Gastroesophageal sphincter (tissue), 4 donors: ENCODE measurements at regions not wholly inside any gene's neighbourhood (a gene's known extent, or its start where the extent isn't known, plus 50 kb on each side); places are given as distances from the start of the nearest gene placed in this dataset.

Experiments
- ATAC-seq: fragments of 150-250 bp; one replicate; pipeline ENCODE4 v1.9.1; 2016; ENCODE audit warnings: mild to moderate bottlenecking, moderate library complexity
- H3K27ac ChIP-seq, 4 donors: fragments of 200-600 bp; sonication (generic) in 3 of 4; 1 replicate in 3 of 4; 2 replicates in 1 of 4; pipeline ENCODE4 v1.5.1; 2016 to 2019
- H3K27me3 ChIP-seq: fragments of 200-600 bp; sonication (generic); one replicate; pipeline ENCODE4 v1.5.1; 2019
- H3K36me3 ChIP-seq, 2 donors: fragments of 200-600 bp; sonication (generic); one replicate each; pipeline ENCODE4 v1.5.1; 2019; ENCODE audit warnings: control low read depth in 1 of 2
- H3K4me1 ChIP-seq, 3 donors: fragments of 200-600 bp; sonication (generic); 1 replicate in 2 of 3; 2 replicates in 1 of 3; pipeline ENCODE4 v1.5.1; 2016 to 2019; ENCODE audit warnings: control low read depth in 2 of 3
- H3K4me3 ChIP-seq, 2 donors: fragments of 200-600 bp; sonication (generic); one replicate each; pipeline ENCODE4 v1.5.1; 2019; ENCODE audit warnings: mild to moderate bottlenecking in 1 of 2, moderate library complexity in 1 of 2
- H3K9me3 ChIP-seq, 3 donors: fragments of 200-600 bp; sonication (generic); one replicate each; pipeline ENCODE4 v1.5.1; 2017 to 2019; ENCODE audit warnings: control low read depth in 2 of 3
- EP300 ChIP-seq: sonication (generic); formaldehyde crosslinking; IDR thresholded peaks from one replicate; pipeline ENCODE4 v1.6.1; 2017; ENCODE audit warnings: antibody characterized with exemption, mild to moderate bottlenecking
- POLR2A ChIP-seq, 2 donors: fragments of 450-650 bp; IDR thresholded peaks; one replicate each; pipeline ENCODE4 v1.6.1; 2017; ENCODE audit warnings: antibody characterized with exemption in 2 of 2, mild to moderate bottlenecking in 2 of 2, moderate library complexity in 1 of 2
- POLR2AphosphoS5 ChIP-seq: sonication (generic); formaldehyde crosslinking; IDR thresholded peaks from one replicate; pipeline ENCODE4 v1.6.1; 2017; ENCODE audit warnings: antibody characterized with exemption
- WGBS, 2 donors: methylation state at CpG; one replicate each; pipeline ENCODE4 v1.1.5; 2018; ENCODE audit warnings: low coverage in 1 of 2; 5-methylcytosine and 5-hydroxymethylcytosine counted together
- TF ChIP-seq, protein P1 (sequence below), 4 experiments: fragments of 200-600 bp in 2 of 4; fragments of 450-650 bp in 2 of 4; sonication (generic) in 1 of 4; IDR thresholded peaks; one replicate each; pipeline ENCODE4 v1.5.1; 2017 to 2019; ENCODE audit warnings: antibody characterized with exemption in 4 of 4, mild to moderate bottlenecking in 2 of 4, moderate library complexity in 2 of 4

DNA sequence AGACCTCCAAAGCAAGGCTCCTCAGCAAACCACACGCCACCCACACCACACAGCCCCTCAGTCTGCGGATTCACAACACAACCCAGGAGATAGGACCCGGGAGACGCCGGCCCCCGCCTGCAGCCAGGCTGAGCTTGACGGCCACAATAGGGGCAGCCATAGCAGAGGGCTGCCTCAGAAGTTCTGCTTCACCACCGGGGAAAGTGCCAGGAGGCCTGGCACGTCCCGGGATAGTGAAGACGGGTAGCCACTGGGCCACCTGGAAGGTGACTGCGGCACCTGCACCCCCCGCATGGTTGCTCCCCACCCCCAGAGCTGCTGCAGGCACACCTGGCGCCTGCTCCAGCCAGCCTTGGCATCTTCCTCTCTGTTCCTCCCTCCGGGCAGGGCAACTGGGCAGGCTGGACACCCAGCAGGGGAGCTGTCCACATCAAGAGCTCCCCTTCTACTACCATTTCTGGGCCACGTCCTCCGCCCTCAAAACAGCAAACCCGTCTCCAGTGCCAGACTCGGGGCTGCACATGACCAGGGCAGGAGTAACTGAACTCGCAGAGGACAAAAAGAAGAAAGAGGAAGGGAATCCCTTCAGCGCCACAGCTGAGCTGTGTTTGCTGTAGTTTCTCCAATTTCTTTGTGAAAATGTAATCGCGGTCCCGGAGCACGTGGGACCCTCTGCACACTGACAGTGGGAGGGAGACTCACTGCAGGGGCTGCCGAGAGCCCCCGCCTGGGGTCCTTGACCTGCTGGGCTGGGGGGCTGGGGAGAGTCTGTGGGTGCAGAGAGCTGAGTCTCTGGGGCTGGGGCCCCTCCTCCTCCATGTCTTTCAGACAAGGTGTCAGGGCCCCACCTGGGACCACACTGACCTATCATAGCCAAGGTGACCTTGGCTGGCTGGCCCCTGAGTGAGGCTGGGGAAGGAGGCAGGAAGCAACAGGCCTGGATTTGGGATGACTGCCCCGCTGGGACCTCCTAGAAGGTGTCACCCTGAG lies 74.2 kb upstream of the C14orf180 start:
- WGBS, 2 donors: 70% methylated on average over 2 of the region's 28 CpGs; no CpG with 5 or more reads in 1 of the 2 donors
- peaks cover 53% of the 10 kb centered on the region for H3K27me3 ChIP-seq
- ATAC-seq: no peak

DNA sequence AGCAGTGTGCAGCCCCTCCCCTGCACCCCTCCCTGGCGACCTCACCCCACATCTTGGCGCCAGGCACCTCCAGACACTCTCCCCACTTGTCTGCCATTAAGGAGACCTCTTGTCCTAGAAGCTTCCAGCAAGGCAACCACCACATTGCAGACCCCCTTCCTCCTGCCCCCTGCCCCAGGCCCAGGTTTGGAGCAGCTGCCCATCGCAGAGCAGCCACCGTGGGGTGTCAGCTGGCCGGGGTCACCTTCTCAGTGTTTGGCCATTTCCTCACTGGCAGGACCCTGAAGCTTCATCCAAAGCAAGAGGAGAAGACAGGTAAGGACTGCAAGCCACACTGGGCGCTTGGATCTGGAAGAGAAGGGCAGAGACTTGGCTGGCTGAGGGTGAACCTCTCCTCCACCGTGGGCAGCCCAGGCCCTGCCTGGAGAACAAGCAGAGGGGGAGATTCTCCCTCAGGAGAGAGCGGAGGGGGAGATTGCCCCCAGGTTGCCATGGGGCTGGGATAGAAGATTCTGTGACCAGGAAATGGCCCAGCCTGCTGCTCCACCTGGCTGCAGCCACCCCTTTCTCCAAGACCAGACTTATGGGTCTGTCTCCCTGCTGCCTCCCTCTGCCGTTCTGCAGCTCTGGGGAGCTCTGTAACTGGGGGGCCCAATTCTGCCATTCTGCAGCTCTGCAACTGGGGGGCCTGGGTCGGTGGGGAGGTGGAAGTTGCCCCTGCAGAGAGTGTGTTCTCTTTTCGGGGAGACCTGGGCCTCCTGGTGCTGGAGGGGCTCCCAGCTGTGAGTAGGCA lies 72.9 kb upstream of the C14orf180 start:
- no peak overlapping the region for H3K4me3 ChIP-seq
- no peak for ATAC-seq
- no peak overlapping the region for H3K27ac ChIP-seq
- H3K9me3 ChIP-seq: peaks cover 0 to 39% (median 0%) of the 10 kb centered on the region in 3 donors
- TF ChIP-seq POLR2A (IDR thresholded peaks at IDR 0.05) (no peak), EP300 (no peak), POLR2AphosphoS5 (no peak)
- TF ChIP-seq, protein P1, sequence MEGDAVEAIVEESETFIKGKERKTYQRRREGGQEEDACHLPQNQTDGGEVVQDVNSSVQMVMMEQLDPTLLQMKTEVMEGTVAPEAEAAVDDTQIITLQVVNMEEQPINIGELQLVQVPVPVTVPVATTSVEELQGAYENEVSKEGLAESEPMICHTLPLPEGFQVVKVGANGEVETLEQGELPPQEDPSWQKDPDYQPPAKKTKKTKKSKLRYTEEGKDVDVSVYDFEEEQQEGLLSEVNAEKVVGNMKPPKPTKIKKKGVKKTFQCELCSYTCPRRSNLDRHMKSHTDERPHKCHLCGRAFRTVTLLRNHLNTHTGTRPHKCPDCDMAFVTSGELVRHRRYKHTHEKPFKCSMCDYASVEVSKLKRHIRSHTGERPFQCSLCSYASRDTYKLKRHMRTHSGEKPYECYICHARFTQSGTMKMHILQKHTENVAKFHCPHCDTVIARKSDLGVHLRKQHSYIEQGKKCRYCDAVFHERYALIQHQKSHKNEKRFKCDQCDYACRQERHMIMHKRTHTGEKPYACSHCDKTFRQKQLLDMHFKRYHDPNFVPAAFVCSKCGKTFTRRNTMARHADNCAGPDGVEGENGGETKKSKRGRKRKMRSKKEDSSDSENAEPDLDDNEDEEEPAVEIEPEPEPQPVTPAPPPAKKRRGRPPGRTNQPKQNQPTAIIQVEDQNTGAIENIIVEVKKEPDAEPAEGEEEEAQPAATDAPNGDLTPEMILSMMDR (IDR thresholded peaks at IDR 0.05): no peak
- H3K4me1 ChIP-seq: no peaks in the 10 kb centered on the region
- WGBS, 2 donors: 45 to 86% methylated on average over 2 of the region's 11 CpGs
- H3K36me3 ChIP-seq: no peaks in the 10 kb centered on the region
- peaks cover 64% of the 10 kb centered on the region for H3K27me3 ChIP-seq

More for the DNA sequence above, 74.2 kb upstream of the C14orf180 start:
- Histone ChIP-seq H3K4me3 (no peak overlapping the region), H3K9me3 (peaks cover 0 to 51% (median 0%) of the 10 kb centered on the region in 3 donors), H3K36me3 (no peaks in the 10 kb centered on the region), H3K4me1 (no peaks in the 10 kb centered on the region), H3K27ac (no peak overlapping the region)
- TF ChIP-seq EP300: no peak
- TF ChIP-seq POLR2A (IDR thresholded peaks at IDR 0.05): no peak
- TF ChIP-seq, protein P1 (IDR thresholded peaks at IDR 0.05): no peak
- TF ChIP-seq POLR2AphosphoS5: no peak

DNA sequence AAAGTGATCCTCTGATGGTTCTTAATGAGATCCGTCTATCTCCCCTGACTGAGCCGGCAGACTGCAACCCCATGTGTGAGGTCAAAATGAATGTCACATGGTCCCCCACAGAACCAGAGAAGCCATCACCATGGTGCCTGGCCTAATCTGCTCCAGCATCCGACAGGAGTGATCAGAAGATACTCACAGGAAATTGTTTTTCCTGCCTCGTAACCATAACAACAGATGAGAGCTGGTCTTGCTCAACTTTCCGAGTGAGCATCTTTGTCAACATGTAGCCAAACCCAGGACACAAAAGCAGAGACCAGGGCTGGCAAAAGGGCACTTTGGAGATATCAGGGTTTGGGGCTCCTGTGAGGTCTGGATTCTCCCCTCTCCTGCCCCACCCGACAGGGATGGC lies 72.1 kb upstream of the C14orf180 start:
- TF ChIP-seq, protein P1 (IDR thresholded peaks at IDR 0.05): no peak
- TF ChIP-seq POLR2A (IDR thresholded peaks at IDR 0.05): no peak
- ATAC-seq: no peak
- WGBS, 2 donors: 60% methylated on average over 3 of the region's 6 CpGs; no CpG with 5 or more reads in 1 of the 2 donors
- H3K36me3 ChIP-seq: no peaks in the 10 kb centered on the region
- H3K27ac ChIP-seq: no peak overlapping the region
- H3K9me3 ChIP-seq: peaks cover 0 to 31% (median 0%) of the 10 kb centered on the region in 3 donors
- H3K4me3 ChIP-seq: no peak overlapping the region
- H3K4me1 ChIP-seq: no peaks in the 10 kb centered on the region
- peaks cover 71% of the 10 kb centered on the region for H3K27me3 ChIP-seq

GRCh38 chr14:104509673-104510072 lies 69.9 kb upstream of the C14orf180 start:
- Histone ChIP-seq H3K27me3 (peaks cover 73% of the 10 kb centered on the region), H3K36me3 (no peaks in the 10 kb centered on the region), H3K9me3 (peaks cover 0 to 17% (median 0%) of the 10 kb centered on the region in 3 donors), H3K4me1 (no peaks in the 10 kb centered on the region), H3K4me3 (no peak overlapping the region), H3K27ac (no peak overlapping the region)
- ATAC-seq: no peak
- WGBS, 2 donors: 70 to 80% methylated on average over 1 to 2 of the region's 12 CpGs
- TF ChIP-seq, protein P1 (IDR thresholded peaks at IDR 0.05): no peak
- TF ChIP-seq POLR2AphosphoS5 (no peak), EP300 (no peak), POLR2A (IDR thresholded peaks at IDR 0.05) (no peak)
